SK-N-SH treated with all-trans-retinoic acid at 6 μM for 48 hours (cell line): ENCODE measurements at regions not wholly inside any gene's neighbourhood (a gene's known extent, or its start where the extent isn't known, plus 50 kb on each side); places are given as distances from the start of the nearest gene placed in this dataset.

Experiments used
- ARNTL ChIP-seq: fragments of 450-650 bp; formaldehyde crosslinking; IDR thresholded peaks from 2 replicates; pipeline ENCODE4 v1.5.0; 2020; ENCODE audit warnings: low read depth, mild to moderate bottlenecking, moderate library complexity, borderline replicate concordance
- GLIS3 ChIP-seq: fragments of 250-450 bp; sonication (Bioruptor Pico); IDR thresholded peaks from 2 replicates; pipeline ENCODE4 v1.5.0; 2020; ENCODE audit warnings: mild to moderate bottlenecking, moderate library complexity
- OSR1 ChIP-seq: fragments of 250-450 bp; sonication (Bioruptor Pico); IDR thresholded peaks from 2 replicates; pipeline ENCODE4 v1.8.0; 2022; ENCODE audit warnings: moderate library complexity, mild to moderate bottlenecking, inconsistent platforms
- TOX ChIP-seq: fragments of 250-450 bp; sonication (Bioruptor Pico); IDR thresholded peaks from 2 replicates; pipeline ENCODE4 v1.8.0; 2021; ENCODE audit warnings: mild to moderate bottlenecking, moderate library complexity, borderline replicate concordance
- ZC3H10 ChIP-seq: fragments of 250-450 bp; sonication (Bioruptor Pico); IDR thresholded peaks from 2 replicates; pipeline ENCODE4 v1.5.1; 2021; ENCODE audit warnings: mild to moderate bottlenecking, moderate library complexity

- TF ChIP-seq ZC3H10 (CRISPR knock-in tag) (no peak), OSR1 (CRISPR knock-in tag) (no peak), ARNTL (CRISPR knock-in tag) (no peak), GLIS3 (no peak), TOX (CRISPR knock-in tag) (no peak)
Measured at GRCh38 chr11:43124272-43124935, 187.4 kb upstream of the API5 start.
